22Rv1 (cell line): ENCODE measurements at regions not wholly inside any gene's neighbourhood (a gene's known extent, or its start where the extent isn't known, plus 50 kb on each side); places are given as distances from the start of the nearest gene placed in this dataset.

Source experiments
- H3K27ac ChIP-seq: fragments of 450-650 bp; 2 replicates; pipeline ENCODE4 v1.5.1; 2017
- ZFX ChIP-seq: fragments of 450-650 bp; IDR thresholded peaks from 2 replicates; pipeline ENCODE4 v1.6.1; 2017; ENCODE audit warnings: antibody characterized with exemption, borderline replicate concordance
- TF ChIP-seq, protein P1 (sequence below): fragments of 450-650 bp; IDR thresholded peaks from 2 replicates; pipeline ENCODE4 v1.5.1; 2017; ENCODE audit warnings: mild to moderate bottlenecking

DNA sequence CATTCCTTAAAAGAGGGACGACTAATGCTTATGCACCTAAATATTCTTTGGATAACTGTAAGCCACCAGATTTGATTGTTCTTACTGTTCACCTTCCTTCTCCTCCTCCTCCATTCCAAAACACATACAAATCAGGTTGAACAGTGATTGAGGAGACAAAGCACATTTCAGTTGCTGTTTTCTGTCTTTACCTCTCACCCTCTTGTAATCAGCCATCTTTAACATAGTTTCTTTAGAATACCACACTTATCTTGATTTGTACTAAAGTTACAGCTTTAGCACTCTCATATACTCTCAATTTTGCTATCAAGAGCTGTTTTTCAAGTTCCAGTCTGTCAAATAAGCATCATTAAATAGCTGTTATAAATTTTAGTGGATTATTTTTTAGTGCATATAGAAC, 338.3 kb upstream of the RGS6 start:
- no peak overlapping the region for H3K27ac ChIP-seq
- TF ChIP-seq, protein P1, sequence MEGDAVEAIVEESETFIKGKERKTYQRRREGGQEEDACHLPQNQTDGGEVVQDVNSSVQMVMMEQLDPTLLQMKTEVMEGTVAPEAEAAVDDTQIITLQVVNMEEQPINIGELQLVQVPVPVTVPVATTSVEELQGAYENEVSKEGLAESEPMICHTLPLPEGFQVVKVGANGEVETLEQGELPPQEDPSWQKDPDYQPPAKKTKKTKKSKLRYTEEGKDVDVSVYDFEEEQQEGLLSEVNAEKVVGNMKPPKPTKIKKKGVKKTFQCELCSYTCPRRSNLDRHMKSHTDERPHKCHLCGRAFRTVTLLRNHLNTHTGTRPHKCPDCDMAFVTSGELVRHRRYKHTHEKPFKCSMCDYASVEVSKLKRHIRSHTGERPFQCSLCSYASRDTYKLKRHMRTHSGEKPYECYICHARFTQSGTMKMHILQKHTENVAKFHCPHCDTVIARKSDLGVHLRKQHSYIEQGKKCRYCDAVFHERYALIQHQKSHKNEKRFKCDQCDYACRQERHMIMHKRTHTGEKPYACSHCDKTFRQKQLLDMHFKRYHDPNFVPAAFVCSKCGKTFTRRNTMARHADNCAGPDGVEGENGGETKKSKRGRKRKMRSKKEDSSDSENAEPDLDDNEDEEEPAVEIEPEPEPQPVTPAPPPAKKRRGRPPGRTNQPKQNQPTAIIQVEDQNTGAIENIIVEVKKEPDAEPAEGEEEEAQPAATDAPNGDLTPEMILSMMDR: no peak
- no peak for TF ChIP-seq ZFX

DNA sequence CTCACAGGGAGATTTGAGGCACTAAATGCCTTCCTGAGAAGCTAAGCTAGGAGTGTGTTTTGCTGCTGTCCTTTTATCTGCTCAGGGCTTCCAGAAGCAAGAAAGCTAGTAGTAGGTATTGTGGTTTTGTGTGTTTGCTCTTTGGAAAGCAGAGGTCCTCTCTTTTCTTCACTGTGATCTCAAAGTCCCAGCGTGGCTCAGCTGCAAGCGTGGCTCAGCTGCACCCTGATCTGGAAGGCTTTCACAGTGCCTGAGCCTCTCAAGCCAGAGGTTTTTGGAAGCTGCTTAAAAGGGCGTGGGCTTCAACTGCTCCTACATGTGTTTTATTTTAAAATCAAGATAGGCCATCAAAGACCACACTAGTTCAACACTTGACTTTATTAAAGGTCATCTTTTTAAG, 337.4 kb upstream of the RGS6 start:
- TF ChIP-seq, protein P1: no peak
- TF ChIP-seq ZFX: no peak
- no peak overlapping the region for H3K27ac ChIP-seq

DNA sequence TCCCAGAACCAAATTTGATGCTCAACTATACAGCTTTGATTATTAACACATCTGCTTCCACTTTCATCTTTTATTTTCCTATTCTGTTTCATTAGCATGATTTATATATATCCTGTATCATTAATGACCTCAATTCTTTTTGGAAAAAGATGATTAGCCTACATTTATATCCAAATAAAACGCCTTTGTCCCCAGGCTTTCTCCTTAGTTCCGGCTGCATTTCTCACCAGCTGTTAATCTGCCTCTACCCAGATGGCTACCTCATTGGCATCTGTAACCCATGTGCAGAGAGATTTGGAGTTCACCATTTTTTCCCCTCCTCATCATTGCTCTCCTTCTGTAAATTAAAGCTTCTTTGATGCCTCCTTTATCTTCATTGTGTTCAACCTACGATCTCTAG, 336.8 kb upstream of the RGS6 start:
- no peak overlapping the region for H3K27ac ChIP-seq
- TF ChIP-seq, protein P1: no peak
- TF ChIP-seq ZFX: no peak

DNA sequence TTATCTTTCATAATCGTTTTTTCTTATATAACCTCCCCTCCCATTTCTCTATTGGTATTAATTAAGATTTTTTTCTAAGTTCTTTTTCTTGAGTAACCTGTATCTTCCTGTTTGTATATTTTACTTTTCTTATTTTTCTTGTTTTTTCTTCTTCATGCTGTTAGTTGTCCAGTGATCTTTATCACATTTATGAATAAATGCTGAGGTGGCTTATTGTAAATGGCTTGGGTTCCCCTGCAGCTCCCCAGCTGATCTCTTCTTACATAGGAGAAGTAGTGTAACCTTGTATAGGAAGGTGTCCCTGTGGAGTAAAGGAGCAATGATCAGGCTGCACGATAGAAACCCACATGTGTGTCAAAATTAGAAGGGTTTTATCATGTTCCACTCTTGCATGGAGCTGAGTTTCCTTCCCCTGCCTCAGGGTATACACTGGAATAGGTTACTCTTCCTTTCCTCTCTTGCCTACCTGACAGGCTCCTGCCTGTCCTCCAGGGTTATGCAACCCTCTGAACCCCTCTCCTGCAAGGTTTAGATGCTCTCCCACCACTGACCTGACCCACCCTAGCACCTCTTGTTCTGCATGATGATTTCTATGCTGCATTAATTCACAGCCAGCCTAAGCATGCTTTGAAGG, 334.8 kb upstream of the RGS6 start:
- H3K27ac ChIP-seq: no peak overlapping the region
- TF ChIP-seq, protein P1: no peak
- TF ChIP-seq ZFX: no peak

DNA sequence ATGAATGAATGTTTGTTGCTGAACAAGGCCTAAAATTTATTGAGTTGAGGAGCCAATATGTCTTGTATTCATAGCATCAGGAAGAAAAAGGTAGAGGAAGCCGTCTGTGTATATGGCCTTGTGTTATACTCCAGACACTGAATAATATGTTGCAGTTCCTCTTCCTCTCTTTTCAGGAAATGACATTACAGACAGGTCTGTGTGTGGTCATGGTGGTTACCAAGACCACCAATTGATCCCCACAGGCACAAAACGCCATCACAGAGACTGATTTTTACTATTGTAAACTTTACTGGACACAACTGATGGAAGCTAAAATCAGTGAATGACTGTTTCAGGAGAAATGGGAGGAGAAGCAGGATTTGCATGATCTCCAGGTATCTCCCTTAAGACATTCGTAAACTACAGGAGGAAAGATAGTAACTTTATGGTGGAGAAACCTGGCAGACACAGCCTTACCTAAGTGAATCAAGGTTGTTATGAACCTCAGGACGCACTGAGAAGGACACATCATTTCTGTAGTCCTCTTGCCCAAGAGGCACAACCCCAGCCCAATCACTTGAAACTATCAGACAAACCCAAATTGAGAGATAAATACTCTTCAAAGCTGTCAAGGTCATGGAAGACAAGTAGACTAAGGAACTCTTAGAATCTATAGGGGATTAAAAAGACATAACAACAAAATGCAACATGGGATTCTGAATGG, 334.1 kb upstream of the RGS6 start:
- TF ChIP-seq, protein P1: no peak
- no peak for TF ChIP-seq ZFX
- H3K27ac ChIP-seq: no peak overlapping the region

DNA sequence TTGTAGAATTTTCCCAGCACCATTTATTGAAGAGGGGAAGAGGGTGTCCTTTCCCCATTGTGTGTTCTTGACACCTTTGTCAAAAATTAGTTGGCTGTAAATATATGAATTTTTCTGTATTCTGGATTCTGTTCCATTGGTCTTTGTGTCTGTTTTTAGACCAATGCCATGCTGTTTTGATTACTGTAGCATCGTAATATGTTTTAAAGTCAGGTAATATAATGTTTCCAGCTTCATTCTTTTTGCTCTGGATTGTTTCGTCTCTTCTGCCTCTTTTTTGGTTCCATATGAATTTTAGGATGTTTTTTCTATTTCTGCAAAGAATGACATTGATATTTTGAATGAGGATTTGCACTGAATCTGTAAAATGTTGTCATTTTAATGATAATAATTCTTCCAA, 331.9 kb upstream of the RGS6 start:
- no peak for TF ChIP-seq ZFX
- TF ChIP-seq, protein P1: no peak
- H3K27ac ChIP-seq: no peak overlapping the region

DNA sequence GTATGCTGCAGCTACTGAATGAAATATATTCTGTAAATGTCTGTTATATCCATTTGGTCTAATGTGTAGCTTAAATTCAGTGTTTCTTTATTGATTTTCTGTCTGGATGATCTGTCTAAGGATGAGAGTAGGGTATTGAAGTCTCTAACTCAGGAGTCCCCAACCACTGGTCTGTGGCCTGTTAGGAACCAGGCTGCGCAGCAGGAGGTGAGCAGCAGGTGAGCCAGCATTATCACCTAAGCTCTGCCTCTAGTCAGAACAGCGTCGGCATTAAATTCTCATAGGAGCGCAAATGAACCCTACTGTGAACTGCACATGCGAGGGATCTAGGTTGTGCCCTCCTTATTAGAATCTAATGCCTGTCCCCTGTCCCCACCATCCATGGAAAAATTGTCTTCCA, 329.7 kb upstream of the RGS6 start:
- no peak for TF ChIP-seq ZFX
- TF ChIP-seq, protein P1: no peak
- no peak overlapping the region for H3K27ac ChIP-seq
